B cell (primary cell): ENCODE measurements at regions not wholly inside any gene's neighbourhood (a gene's known extent, or its start where the extent isn't known, plus 50 kb on each side); places are given as distances from the start of the nearest gene placed in this dataset.

Experiments
- ATAC-seq: fragments of 200-7000 bp; cut with Tn5 transposase; one replicate; pipeline ENCODE4 v1.10.0; 2021; ENCODE audit warnings: low read depth, mild to moderate bottlenecking, moderate number of reproducible peaks, moderate library complexity
- CTCF ChIA-PET: fragments of 350-600 bp; sonication (Branson Sonifier 250); formaldehyde crosslinking; loops from one replicate; lab custom pipeline; 2021; ENCODE audit warnings: antibody characterized with exemption, inconsistent platforms; lab: Charles Lee
- POLR2A ChIA-PET: fragments of 350-600 bp; sonication (Branson Sonifier 250); formaldehyde crosslinking; loops from one replicate; lab custom pipeline; 2021; ENCODE audit warnings: antibody characterized with exemption; lab: Charles Lee
- DNase-seq: peaks from one replicate; pipeline ENCODE4 v3.0.0; 2013
- H2AFZ ChIP-seq: 2 replicates; pipeline ENCODE4 v1.6.1; 2012; ENCODE audit warnings: mild to moderate bottlenecking, low read depth, low read length; ENCODE audit not compliant: insufficient read depth, poor library complexity, severe bottlenecking
- H3K27ac ChIP-seq, 2 donors: 1 replicate in 1 of 2; 2 replicates in 1 of 2; pipeline ENCODE4 v1.5.1; 2012 to 2013; ENCODE audit warnings: low read length in 2 of 2, mild to moderate bottlenecking in 2 of 2, moderate library complexity in 1 of 2
- H3K27me3 ChIP-seq, 4 experiments: fragments of 200-600 bp in 1 of 4; sonication (generic) in 1 of 4; replicated peaks in 1 of 4; 1 replicate in 2 of 4; 2 replicates in 2 of 4; pipeline versions ENCODE4 v1.6.1 to v1.7.0; 2013 to 2016; ENCODE audit warnings: low read length in 3 of 4, mild to moderate bottlenecking in 2 of 4, mixed read lengths in 1 of 4, moderate library complexity in 1 of 4; ENCODE audit not compliant: insufficient read depth in 4 of 4, control insufficient read depth in 3 of 4; ENCODE audit errors: control extremely low read depth in 1 of 4
- H3K36me3 ChIP-seq, 2 experiments: replicated peaks in 1 of 2; 1 replicate in 1 of 2; 2 replicates in 1 of 2; pipeline versions ENCODE4 v1.6.1 to v1.7.1; 2013; ENCODE audit warnings: low read length in 1 of 2; ENCODE audit not compliant: insufficient read depth in 2 of 2, control insufficient read depth in 1 of 2; ENCODE audit errors: control extremely low read depth in 1 of 2, extremely low read depth in 1 of 2
- H3K4me1 ChIP-seq, 2 donors: fragments of 200-600 bp in 1 of 2; sonication (generic) in 1 of 2; 1 replicate in 1 of 2; 2 replicates in 1 of 2; pipeline versions ENCODE4 v1.5.1 to v1.6.1; 2013 to 2017; ENCODE audit warnings: low read length in 2 of 2; ENCODE audit not compliant: control insufficient read depth in 2 of 2, insufficient read depth in 2 of 2
- H3K4me2 ChIP-seq: replicated peaks from 2 replicates; pipeline ENCODE3; 2012; ENCODE audit warnings: mild to moderate bottlenecking, low read depth, low read length; ENCODE audit not compliant: poor library complexity, severe bottlenecking
- H3K4me3 ChIP-seq, 5 experiments: fragments of 200-600 bp in 1 of 5; sonication (generic) in 1 of 5; 1 replicate in 3 of 5; 2 replicates in 2 of 5; pipeline versions ENCODE4 v1.5.1 to v1.7.0; 2011 to 2016; ENCODE audit warnings: low read length in 4 of 5, mild to moderate bottlenecking in 4 of 5, low read depth in 2 of 5, control low read depth in 1 of 5, moderate library complexity in 1 of 5; ENCODE audit not compliant: insufficient read depth in 1 of 5; ENCODE audit errors: control extremely low read depth in 1 of 5, extremely low read depth in 1 of 5
- H3K79me2 ChIP-seq: fragments of 200-600 bp; sonication (generic); one replicate; pipeline ENCODE4 v1.6.0; 2016; ENCODE audit warnings: low read length; ENCODE audit not compliant: control insufficient read depth, insufficient read depth
- H3K9ac ChIP-seq: fragments of 200-600 bp; sonication (generic); 2 replicates; pipeline ENCODE4 v1.6.1; 2017; ENCODE audit warnings: mild to moderate bottlenecking, low read length, moderate library complexity
- H3K9me3 ChIP-seq, 3 donors: one replicate each; pipeline versions ENCODE4 v1.6.1 to v1.7.1; 2013; ENCODE audit warnings: low read length in 2 of 3; ENCODE audit not compliant: control insufficient read depth in 2 of 3, insufficient read depth in 1 of 3; ENCODE audit errors: control extremely low read depth in 1 of 3
- H4K20me1 ChIP-seq: 2 replicates; pipeline ENCODE4 v1.6.0; 2012; ENCODE audit warnings: mild to moderate bottlenecking, low read length; ENCODE audit not compliant: insufficient read depth, control insufficient read depth, poor library complexity, severe bottlenecking
- H3K27ac Mint-ChIP-seq: one replicate; pipeline ENCODE4 v1.8.0; 2021; ENCODE audit warnings: mixed read lengths
- H3K27me3 Mint-ChIP-seq: one replicate; pipeline ENCODE4 v1.8.0; 2021; ENCODE audit warnings: mixed read lengths
- H3K4me1 Mint-ChIP-seq: one replicate; pipeline ENCODE4 v1.8.0; 2021; ENCODE audit warnings: mixed read lengths
- H3K4me3 Mint-ChIP-seq: one replicate; pipeline ENCODE4 v1.8.0; 2021; ENCODE audit warnings: mixed read lengths
- H3K9me3 Mint-ChIP-seq: one replicate; pipeline ENCODE4 v1.8.0; 2022; ENCODE audit warnings: mixed read lengths; ENCODE audit not compliant: insufficient read depth
- CTCF ChIP-seq: fragments of 200-600 bp; IDR thresholded peaks from one replicate; pipeline ENCODE4 v1.8.0; 2022; ENCODE audit warnings: antibody characterized with exemption, mild to moderate bottlenecking
- EZH2 ChIP-seq: IDR thresholded peaks from 2 replicates; pipeline ENCODE4 v1.6.1; 2012; ENCODE audit warnings: borderline replicate concordance, low read depth, mild to moderate bottlenecking, moderate library complexity, low read length; ENCODE audit not compliant: insufficient read depth, poor library complexity, severe bottlenecking
- WGBS: methylation state at CpG from one replicate; pipeline ENCODE4 v1.1.5; 2013; ENCODE audit warnings: missing lambda C conversion rate; ENCODE audit not compliant: insufficient coverage; 5-methylcytosine and 5-hydroxymethylcytosine counted together
- intact Hi-C: fragments of 100-400 bp; cut with micrococcal nuclease; formaldehyde crosslinking; loops from one replicate; pipeline ENCODE4 v1.10.0; 2022

- Histone ChIP-seq H3K36me3 (no peaks in the 10 kb centered on the region), H4K20me1 (no peaks in the 10 kb centered on the region), H3K4me2 (no peak overlapping the region), H3K9me3 (peaks cover 0 to 8% (median 2%) of the 10 kb centered on the region in 3 donors), H3K4me1 (no peaks in the 10 kb centered on the region), H2AFZ (no peak overlapping the region), H3K27ac (no peak overlapping the region), H3K79me2 (no peaks in the 10 kb centered on the region), H3K4me3 (no peak overlapping the region), H3K9ac (no peak overlapping the region), H3K27me3 (no peaks in the 10 kb centered on the region)
- H3K9me3 Mint-ChIP-seq = peaks cover 2% of the 10 kb centered on the region
- no CpG with 5 or more reads among the region's 2 CpGs for WGBS
- intact Hi-C loops = no loop called here
- no peak overlapping the region for H3K27ac Mint-ChIP-seq
- DNase-seq (no peak), ATAC-seq (no peak)
- no peak overlapping the region for H3K4me3 Mint-ChIP-seq
- ChIA-PET CTCF (no interaction called here), POLR2A (no interaction called here)
- no peaks in the 10 kb centered on the region for H3K4me1 Mint-ChIP-seq
- H3K27me3 Mint-ChIP-seq = peaks cover 2% of the 10 kb centered on the region
- TF ChIP-seq EZH2 = no peak
- TF ChIP-seq CTCF = no peak
Measured at GRCh38 chr11:112809429-112809828, 151.8 kb upstream of the NCAM1 start.

- Mint-ChIP-seq H3K9me3 (peaks cover 2% of the 10 kb centered on the region), H3K4me3 (no peak overlapping the region), H3K27ac (no peak overlapping the region), H3K4me1 (no peaks in the 10 kb centered on the region), H3K27me3 (no peaks in the 10 kb centered on the region)
- peaks cover 0 to 5% (median 2%) of the 10 kb centered on the region in 3 donors for H3K9me3 ChIP-seq
- no peak overlapping the region for H3K9ac ChIP-seq
- no peak overlapping the region for H2AFZ ChIP-seq
- TF ChIP-seq EZH2 (no peak), CTCF (no peak)
- no peaks in the 10 kb centered on the region for H3K4me1 ChIP-seq
- H3K36me3 ChIP-seq = no peaks in the 10 kb centered on the region
- no peak overlapping the region for H3K4me2 ChIP-seq
- no peak overlapping the region for H3K27ac ChIP-seq
- H4K20me1 ChIP-seq = no peaks in the 10 kb centered on the region
- ATAC-seq (no peak), DNase-seq (no peak)
- no peaks in the 10 kb centered on the region for H3K79me2 ChIP-seq
- ChIA-PET CTCF (no interaction called here), POLR2A (no interaction called here)
- no peaks in the 10 kb centered on the region for H3K27me3 ChIP-seq
- intact Hi-C loops = no loop called here
- no peak overlapping the region for H3K4me3 ChIP-seq
- no CpG with 5 or more reads among the region's 2 CpGs for WGBS
Measured at GRCh38 chr11:112810951-112811350, 150.3 kb upstream of the NCAM1 start.
